Activated CD4-positive, alpha-beta T cell treated with anti-CD3 and anti-CD28 coated beads, Interleukin-10, Interleukin-2, amounts not matched to agents 100 ng/mL and 50 ng/mL, durations not matched to agents 16 hours and 8 hours (primary cell): ENCODE measurements at regions not wholly inside any gene's neighbourhood (a gene's known extent, or its start where the extent isn't known, plus 50 kb on each side); places are given as distances from the start of the nearest gene placed in this dataset.
A peak's percentile ranks its signal among the peaks of the same experiment; 100 is the strongest.
"Not testable (repeated sequence)": the region's sequence is repeated elsewhere in the genome, so short reads cannot be mapped to it uniquely, and the experiment has no call there.

Experiments used
- DNase-seq: peaks from one replicate; pipeline ENCODE4 v3.0.0-alpha.2; 2020

GRCh38 chr13:54927538-54927937 lies 1898.9 kb downstream of the OLFM4 start:
- no peak for DNase-seq

GRCh38 chr13:54928071-54928470 lies 1899.5 kb downstream of the OLFM4 start:
- DNase-seq, result no peak

GRCh38 chr13:54934121-54934520 lies 1905.5 kb downstream of the OLFM4 start:
- no peak for DNase-seq

GRCh38 chr13:54945973-54946372 lies 1917.4 kb downstream of the OLFM4 start:
- no peak for DNase-seq

GRCh38 chr13:54949735-54950134 lies 1921.1 kb downstream of the OLFM4 start:
- DNase-seq, result no peak

- no peak for DNase-seq
Observed at GRCh38 chr13:54950546-54950945, 1921.9 kb downstream of the OLFM4 start.

GRCh38 chr13:54953786-54954185 lies 1925.2 kb downstream of the OLFM4 start:
- DNase-seq, result peak; percentile 62

GRCh38 chr13:54958781-54959180 lies 1930.2 kb downstream of the OLFM4 start:
- no peak for DNase-seq

- DNase-seq, result no peak
Observed at GRCh38 chr13:54965881-54966280, 1937.3 kb downstream of the OLFM4 start.

- DNase-seq, result no peak
Observed at GRCh38 chr13:54972838-54973237, 1944.2 kb downstream of the OLFM4 start.

- no peak for DNase-seq
Observed at GRCh38 chr13:54975676-54976075, 1947.1 kb downstream of the OLFM4 start.

- DNase-seq, result peak; percentile 8
Observed at GRCh38 chr13:54980651-54981050, 1952.0 kb downstream of the OLFM4 start.

GRCh38 chr13:54989418-54989817 lies 1960.8 kb downstream of the OLFM4 start:
- no peak for DNase-seq

- no peak for DNase-seq
Observed at GRCh38 chr13:54999399-54999907, 1970.8 kb downstream of the OLFM4 start.

GRCh38 chr13:55000043-55000442 lies 1971.4 kb downstream of the OLFM4 start:
- no peak for DNase-seq

GRCh38 chr13:55000844-55001243 lies 1972.2 kb downstream of the OLFM4 start:
- no peak for DNase-seq

GRCh38 chr13:55001881-55002280 lies 1973.3 kb downstream of the OLFM4 start:
- no peak for DNase-seq

GRCh38 chr13:55007681-55008080 lies 1979.1 kb downstream of the OLFM4 start:
- no peak for DNase-seq

- no peak for DNase-seq
Observed at GRCh38 chr13:55013051-55013450, 1984.4 kb downstream of the OLFM4 start.

- DNase-seq, result no peak
Observed at GRCh38 chr13:55029280-55029679, 2000.7 kb downstream of the OLFM4 start.

- no peak for DNase-seq
Observed at GRCh38 chr13:55038230-55038629, 2009.6 kb downstream of the OLFM4 start.

GRCh38 chr13:55053891-55054550 lies 2025.4 kb downstream of the OLFM4 start:
- not testable (repeated sequence) for DNase-seq

GRCh38 chr13:55055666-55056065 lies 2027.1 kb downstream of the OLFM4 start:
- DNase-seq, result not testable (repeated sequence)

GRCh38 chr13:55062662-55063061 lies 2034.0 kb downstream of the OLFM4 start:
- no peak for DNase-seq

GRCh38 chr13:55067946-55068345 lies 2039.3 kb downstream of the OLFM4 start:
- DNase-seq, result no peak
